ENCODE measurements at regions not wholly inside any gene's neighbourhood (a gene's known extent, or its start where the extent isn't known, plus 50 kb on each side); places are given as distances from the start of the nearest gene placed in this dataset.
"Not testable (repeated sequence)": the region's sequence is repeated elsewhere in the genome, so short reads cannot be mapped to it uniquely, and the experiment has no call there.

GRCh38 chr4:108453366-108453765 lies 167.0 kb upstream of the RPL34 start:
- DNase-seq: no peak

DNA sequence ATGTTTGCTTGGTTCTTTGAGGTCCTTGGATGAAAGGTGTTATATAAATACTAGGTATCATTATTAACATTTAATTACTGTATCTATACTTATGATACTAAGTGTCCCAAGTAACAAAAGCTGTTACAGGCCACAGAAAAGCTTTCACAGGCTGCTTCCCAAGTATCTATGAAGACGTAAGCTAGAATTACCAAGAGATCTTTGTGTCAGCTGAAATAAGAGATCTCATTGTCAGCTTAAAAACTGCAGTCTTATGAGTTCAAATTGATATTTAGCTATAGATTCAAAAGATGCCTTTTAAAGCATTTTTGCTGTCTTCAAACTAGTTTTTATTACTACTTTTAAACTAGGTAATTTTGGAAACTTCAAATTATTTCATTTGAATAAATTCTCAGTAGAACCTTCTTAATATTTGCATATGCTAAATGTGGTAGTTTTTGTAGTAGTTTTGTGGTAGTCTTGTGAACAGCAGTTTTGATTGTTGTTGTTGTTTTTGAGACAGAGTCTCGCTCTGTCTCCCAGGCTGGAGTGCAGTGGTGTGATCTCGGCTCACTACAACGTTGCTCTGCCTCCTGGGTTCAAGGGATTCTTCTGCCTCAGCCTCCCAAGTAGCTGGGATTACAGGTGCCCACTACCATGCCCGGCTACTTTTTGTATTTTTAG lies 170.0 kb upstream of the RPL34 start:
- DNase-seq: no peak

DNA sequence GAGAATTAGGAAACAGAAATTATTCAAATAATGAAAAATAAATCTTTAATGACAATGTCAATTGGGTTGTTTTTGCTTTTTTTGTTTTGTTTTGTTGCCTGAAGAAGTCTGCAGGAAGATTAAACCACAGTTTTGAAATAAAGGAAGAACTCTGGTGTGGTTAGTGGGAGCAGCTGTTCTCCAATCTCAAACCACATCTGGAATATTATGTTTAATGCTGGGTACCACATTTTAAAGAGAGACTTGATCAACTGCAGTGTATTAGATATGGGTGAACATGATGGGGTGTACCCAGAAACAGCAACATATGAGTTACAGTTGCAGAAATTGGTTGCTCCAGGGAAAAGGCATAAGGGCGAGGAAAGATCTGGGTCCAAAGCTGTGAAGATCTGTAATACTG lies 171.2 kb upstream of the RPL34 start:
- no peak for DNase-seq

GRCh38 chr4:108446556-108446955 lies 173.8 kb upstream of the RPL34 start:
- no peak for DNase-seq

GRCh38 chr4:108445716-108446115 lies 174.7 kb upstream of the RPL34 start:
- DNase-seq: no peak

DNA sequence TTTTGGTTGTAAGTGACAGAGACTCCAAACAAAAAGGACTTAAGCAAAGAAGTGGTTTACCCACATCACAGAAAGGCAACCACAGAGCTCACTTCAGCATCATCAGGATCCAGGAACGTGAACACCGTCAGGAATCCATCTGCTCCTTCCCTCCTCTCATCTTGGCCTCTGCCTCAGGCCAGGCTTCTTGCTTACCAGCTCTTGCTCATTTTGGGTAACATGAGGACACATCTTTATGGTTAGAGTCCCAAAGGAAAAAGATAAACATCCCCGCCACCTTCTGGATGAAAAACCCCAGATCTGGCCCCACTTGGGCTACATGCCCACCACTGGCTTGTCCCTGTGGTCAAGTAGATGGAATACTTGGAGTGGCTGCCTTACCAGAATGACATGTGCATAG lies 176.8 kb upstream of the RPL34 start:
- DNase-seq: no peak

- DNase-seq: peak; percentile 4
These were observed 186.5 kb upstream of the RPL34 start for GRCh38 chr4:108433832-108434231.

- DNase-seq: not testable (repeated sequence)
These were observed 187.0 kb upstream of the RPL34 start for GRCh38 chr4:108433394-108433793.

DNA sequence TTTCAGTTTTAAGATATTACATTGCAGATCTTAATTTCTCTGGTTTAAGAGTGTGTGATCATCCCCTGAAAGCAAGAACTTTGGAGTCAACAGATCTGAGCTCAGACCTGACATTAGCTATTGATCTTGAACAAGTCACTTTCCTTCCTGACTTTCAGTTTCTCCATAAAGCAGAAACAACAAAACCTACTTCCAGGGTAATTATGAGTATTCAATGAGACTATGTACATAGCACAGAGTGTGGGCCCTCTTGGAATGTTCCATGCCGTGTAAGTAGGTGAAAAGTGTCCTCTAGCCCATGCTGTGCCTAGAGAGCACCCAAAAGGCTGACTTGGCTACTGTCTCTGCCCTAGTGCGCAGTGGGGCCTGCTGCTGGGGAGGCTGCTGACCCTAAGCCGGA lies 188.0 kb upstream of the RPL34 start:
- DNase-seq: no peak

GRCh38 chr4:108431986-108432385 lies 188.4 kb upstream of the RPL34 start:
- DNase-seq: no peak

GRCh38 chr4:108430921-108431320 lies 189.5 kb upstream of the RPL34 start:
- no peak for DNase-seq

DNA sequence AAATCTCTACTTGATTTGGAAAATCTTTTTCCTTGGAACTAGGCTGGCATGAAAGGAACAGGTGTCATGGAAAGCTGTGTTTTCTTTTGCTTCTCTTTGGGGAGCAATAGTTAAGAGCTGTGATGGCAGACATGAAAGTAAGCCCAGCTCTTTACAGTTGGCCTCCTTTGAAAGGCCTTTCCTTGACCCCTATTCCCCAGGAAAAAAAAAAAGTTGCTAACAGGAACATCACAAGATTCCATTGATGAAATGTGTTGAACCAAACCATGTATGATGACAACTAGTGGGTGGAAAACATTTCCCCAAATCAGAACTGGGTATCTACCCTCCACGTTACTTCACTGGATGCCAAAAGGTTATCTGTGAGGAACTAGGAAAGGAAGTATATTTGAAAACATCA lies 190.7 kb upstream of the RPL34 start:
- DNase-seq: no peak

DNA sequence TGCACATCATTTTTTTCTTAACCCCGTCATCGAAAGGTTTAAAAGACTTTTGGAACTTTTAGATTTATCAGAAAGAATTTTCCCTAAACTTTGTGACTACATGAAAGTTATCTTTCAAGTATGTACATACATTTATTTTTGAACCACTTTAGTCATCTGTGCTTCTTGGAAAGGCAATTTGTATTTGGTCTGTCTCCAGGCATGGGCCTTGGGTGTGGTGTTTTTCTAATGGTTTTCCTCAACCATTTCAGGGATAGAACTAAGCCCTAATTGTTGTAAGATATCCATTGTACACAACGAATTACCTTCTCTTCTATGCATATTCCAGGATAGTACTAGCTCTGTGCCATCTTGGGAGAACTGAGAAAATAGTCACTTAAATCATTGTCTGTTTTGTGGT lies 191.5 kb upstream of the RPL34 start:
- no peak for DNase-seq

- DNase-seq: no peak
These were observed 192.4 kb upstream of the RPL34 start for GRCh38 chr4:108427946-108428485.

DNA sequence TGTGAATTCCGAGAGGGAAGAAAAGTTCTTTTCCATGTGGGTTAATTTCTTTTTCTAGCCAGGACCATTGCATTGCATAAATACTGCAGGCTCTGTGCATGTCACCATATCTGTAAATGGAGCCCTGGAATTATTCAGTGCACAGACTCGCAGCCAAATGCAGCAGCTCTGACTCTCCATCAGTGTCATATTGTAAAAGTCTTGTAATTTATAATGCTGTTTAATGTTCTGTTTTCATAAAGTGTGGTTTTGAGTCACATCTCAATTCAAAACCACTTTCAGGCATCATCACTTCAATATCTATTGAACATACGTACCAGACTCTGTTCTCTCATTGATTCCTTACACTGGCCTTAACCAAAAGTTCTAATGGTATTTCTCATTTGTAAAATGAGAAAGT lies 193.9 kb upstream of the RPL34 start:
- DNase-seq: no peak

DNA sequence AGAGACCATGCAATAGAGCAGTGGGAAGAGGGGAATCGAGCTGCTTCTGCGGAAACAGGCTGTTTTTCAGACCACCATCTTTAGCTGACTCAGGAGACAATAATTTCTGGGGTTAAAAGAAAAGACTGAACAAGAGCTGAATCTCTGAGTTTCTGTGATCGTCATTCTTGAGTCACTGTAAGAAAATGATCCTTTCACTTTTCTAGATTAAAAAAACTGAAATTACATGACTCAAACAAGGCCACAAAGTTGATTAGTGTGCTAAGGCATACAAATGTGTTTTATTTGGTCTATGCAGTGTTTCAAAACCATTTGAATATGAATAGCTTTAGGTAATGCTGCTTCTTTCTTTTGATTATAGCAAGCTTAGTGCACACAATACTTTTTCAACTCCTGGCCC lies 194.4 kb upstream of the RPL34 start:
- peak; percentile 2 for DNase-seq

GRCh38 chr4:108417923-108418322 lies 202.5 kb upstream of the RPL34 start:
- DNase-seq: no peak

- DNase-seq: no peak
These were observed 203.5 kb upstream of the RPL34 start for GRCh38 chr4:108416831-108417230.

GRCh38 chr4:108415389-108415788 lies 205.0 kb upstream of the RPL34 start:
- DNase-seq: no peak

DNA sequence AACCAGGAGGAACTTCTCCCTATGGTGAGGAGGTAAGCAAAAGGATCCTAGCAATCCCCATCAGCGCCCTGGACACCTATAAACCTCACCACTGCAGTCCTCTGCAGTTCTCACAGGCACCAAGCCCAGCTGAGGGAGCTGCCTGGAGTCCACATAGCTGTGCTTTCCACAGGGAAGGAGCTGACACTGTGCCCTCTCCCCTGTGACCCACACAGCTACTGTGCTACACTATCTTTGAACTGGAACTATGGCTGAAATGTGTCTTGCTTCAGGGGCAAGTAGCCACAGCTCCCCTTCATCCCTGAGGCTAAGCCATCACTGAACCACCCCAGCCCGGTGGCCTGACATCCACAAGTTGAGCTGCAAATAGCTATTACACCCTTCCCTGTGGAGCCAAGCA lies 208.5 kb upstream of the RPL34 start:
- no peak for DNase-seq

DNA sequence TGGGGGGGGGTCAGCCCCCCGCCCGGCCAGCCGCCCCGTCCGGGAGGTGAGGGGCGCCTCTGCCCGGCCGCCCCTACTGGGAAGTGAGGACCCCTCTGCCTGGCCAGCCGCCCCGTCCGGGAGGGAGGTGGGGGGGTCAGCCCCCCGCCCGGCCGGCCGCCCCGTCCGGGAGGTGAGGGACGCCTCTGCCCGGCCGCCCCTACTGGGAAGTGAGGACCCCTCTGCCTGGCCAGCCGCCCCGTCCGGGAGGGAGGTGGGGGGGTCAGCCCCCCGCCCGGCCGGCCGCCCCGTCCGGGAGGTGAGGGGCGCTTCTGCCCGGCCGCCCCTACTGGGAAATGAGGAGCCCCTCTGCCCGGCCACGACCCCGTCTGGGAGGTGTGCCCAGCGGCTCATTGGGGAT lies 210.7 kb upstream of the RPL34 start:
- not testable (repeated sequence) for DNase-seq

DNA sequence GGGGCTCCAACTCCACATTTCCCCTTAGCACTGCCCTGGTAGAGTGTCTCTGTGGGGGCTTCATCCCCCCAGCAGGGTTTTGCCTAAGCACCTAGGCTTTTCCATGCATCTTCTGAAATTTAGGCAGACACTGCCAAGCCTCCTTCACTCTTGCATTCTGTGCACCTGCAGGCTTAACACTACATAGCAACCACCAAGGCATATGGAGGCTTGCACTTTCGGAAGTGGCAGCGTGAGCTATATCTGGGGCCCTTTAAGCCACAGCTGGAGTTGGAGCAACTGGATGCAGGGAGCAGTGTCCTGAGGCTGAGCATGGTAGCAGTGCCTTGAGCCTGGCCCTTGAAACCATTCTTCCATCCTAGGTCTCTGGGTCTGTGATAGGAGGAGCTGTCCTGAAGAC lies 214.8 kb upstream of the RPL34 start:
- DNase-seq: no peak

DNA sequence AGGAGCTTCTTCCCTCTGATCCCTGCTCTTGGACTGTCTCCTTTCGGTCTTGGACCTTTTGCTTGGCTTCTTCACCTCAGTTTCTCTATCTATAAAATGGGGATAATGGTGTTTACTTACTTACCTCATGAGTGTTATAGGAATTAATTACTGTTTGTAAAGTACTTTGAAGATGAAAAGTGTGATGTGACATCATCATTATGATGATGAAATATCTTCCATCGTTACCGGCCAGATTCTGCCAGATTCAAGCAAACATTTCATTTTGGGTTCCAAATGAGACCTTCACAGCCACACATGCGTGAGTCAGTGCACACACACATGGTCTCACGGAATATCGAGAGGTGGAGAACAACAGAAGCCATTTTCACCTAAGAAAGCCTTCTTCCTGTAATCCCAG lies 220.1 kb upstream of the RPL34 start:
- DNase-seq: no peak

GRCh38 chr4:108399610-108400265 lies 220.6 kb upstream of the RPL34 start:
- no peak for DNase-seq

DNA sequence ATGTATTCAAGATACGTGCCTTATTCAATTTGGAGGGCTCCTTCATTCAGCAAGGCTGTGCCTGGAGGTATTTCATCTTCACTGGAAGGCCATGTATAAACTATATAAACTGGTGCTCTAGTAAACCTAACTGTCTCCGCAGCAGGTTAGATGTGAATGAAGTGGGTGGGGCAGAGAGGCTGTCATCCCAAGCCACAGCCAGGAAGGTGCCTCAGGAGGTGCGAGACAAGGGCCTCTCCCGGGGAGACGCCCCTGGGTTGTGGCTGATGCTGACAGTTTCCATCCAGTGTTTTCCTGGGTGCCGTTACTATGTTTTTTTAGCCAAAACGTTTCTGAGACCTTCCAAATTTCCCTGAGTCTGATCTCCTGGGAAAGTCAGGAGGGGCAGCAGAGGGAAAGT lies 221.5 kb upstream of the RPL34 start:
- DNase-seq: no peak

Measured in stimulated activated CD4-positive, alpha-beta T cell treated with anti-CD3 and anti-CD28 coated beads, Interleukin-4, amount 100 ng/mL, for 1 hour (primary cell).